ENCODE measurements at regions not wholly inside any gene's neighbourhood (a gene's known extent, or its start where the extent isn't known, plus 50 kb on each side); places are given as distances from the start of the nearest gene placed in this dataset.
"Not testable (repeated sequence)": the region's sequence is repeated elsewhere in the genome, so short reads cannot be mapped to it uniquely, and the experiment has no call there.

DNA sequence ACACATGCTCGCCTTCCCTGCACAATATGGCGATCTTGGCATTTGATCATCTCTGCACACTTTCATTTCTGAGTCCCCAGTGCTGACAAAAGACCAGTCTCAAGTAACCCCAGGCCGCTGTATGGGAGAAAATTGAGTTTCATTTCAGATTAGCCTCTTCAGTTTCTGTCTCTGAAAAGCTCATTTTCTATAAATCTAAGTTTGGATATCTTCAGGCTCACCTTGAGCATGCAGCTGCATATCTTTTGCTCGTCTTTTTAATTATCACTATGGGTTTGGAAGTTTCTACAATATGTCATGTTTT, 169.1 kb upstream of the MAST4 start:
- DNase-seq = no peak
- CTCF ChIA-PET = no interaction called here
- H3K9me3 Mint-ChIP-seq = no peaks in the 10 kb centered on the region
- peaks cover 4% of the 10 kb centered on the region for H3K27me3 Mint-ChIP-seq
- H3K4me3 Mint-ChIP-seq = no peak overlapping the region
- H3K27ac Mint-ChIP-seq = no peak overlapping the region
- H3K4me1 Mint-ChIP-seq = no peaks in the 10 kb centered on the region
- H3K36me3 Mint-ChIP-seq = no peaks in the 10 kb centered on the region

DNA sequence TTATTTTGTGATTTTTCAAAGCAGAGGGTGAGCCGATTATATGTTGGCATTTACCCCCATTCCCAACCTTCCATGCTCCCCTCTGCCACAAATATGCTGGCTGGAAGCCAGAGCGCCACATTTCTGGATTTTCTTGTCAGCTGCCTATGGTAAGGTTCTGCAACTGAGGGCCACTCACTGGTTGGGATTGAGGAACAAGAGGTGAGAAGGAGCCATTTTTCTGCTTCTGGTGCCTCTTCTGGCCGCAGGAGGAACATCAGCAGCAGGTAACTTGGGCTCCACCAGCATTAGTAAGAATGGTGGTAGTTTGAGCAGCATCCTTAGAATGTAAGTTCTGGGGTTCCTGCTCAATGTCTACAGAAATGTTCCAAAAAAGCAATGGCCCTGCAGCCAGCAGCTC, 159.5 kb upstream of the MAST4 start:
- Mint-ChIP-seq H3K27me3 (no peaks in the 10 kb centered on the region), H3K36me3 (no peaks in the 10 kb centered on the region)
- CTCF ChIA-PET = no interaction called here

DNA sequence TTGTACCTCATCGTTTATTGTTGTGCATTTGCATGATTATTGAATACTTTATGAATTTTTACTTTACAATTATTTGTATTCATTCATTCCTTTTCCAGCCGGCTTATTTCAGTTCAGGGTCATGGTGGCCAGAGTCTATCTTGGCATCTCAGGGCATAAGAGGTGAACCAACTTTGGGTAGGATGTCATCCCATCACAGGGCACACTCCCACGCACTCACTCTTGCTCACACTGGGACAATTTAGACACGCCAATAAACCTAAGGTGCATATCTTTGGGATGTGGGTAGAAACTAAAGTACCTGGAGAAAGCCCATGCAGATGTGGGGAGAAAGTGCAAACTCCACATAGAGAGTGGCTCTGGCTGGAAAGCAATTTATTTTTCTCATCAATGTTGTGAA, 158.1 kb upstream of the MAST4 start:
- Mint-ChIP-seq H3K27me3 (no peaks in the 10 kb centered on the region), H3K4me1 (no peaks in the 10 kb centered on the region), H3K9me3 (no peaks in the 10 kb centered on the region), H3K36me3 (no peaks in the 10 kb centered on the region), H3K27ac (no peak overlapping the region), H3K4me3 (no peak overlapping the region)
- DNase-seq = no peak
- CTCF ChIA-PET = no interaction called here

More for the DNA sequence above, 159.5 kb upstream of the MAST4 start:
- H3K9me3 Mint-ChIP-seq = no peaks in the 10 kb centered on the region
- no peaks in the 10 kb centered on the region for H3K4me1 Mint-ChIP-seq
- no peak overlapping the region for H3K27ac Mint-ChIP-seq
- no peak for DNase-seq
- no peak overlapping the region for H3K4me3 Mint-ChIP-seq

DNA sequence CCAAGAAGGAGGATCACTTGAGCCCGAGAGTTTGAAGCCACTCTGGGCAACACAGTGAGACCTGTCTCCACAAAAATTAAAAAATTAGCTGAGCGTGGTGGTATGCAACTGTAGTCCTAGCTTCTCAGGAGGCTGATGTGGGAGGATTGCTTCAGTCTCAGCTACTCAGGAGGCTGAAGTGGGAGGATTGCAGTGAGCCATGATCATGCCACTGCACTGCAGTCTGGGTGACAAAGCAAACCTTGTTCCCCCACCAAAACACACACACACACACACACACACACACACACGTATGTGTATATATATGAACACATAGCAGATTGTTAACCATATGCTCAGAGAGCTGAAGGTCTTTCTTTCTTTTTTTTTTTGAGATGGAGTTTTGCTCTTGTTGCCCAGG, 157.5 kb upstream of the MAST4 start:
- CTCF ChIA-PET = no interaction called here
- H3K4me1 Mint-ChIP-seq = no peaks in the 10 kb centered on the region

DNA sequence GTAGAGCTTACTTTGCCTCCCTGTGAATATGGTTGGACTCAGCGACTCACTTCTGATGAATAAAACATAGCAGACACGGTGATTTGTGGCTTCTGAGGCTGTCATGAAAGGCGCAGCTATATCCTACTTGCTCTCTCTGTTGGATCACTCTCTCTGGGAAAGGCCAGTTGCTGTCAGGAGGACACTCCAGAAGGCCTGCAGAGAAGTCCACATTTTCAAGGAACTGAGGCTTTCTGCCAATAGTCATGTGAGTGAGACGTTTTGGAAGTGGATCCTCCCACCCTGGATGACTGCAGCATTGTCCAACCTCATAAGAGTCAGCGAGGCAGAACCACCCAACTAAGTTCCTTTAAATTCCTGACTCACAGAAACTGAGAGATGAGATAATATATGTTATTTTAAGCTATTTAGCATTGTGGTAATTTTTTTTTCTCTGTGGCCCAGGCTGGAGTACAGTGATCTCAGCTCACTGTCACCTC, 156.0 kb upstream of the MAST4 start:
- Mint-ChIP-seq H3K9me3 (no peaks in the 10 kb centered on the region), H3K27ac (no peak overlapping the region), H3K27me3 (no peaks in the 10 kb centered on the region), H3K36me3 (no peaks in the 10 kb centered on the region), H3K4me1 (no peaks in the 10 kb centered on the region), H3K4me3 (no peak overlapping the region)
- DNase-seq = no peak
- CTCF ChIA-PET = no interaction called here

More for the DNA sequence above, 157.5 kb upstream of the MAST4 start:
- Mint-ChIP-seq H3K9me3 (no peaks in the 10 kb centered on the region), H3K4me3 (no peak overlapping the region), H3K27me3 (no peaks in the 10 kb centered on the region), H3K36me3 (no peaks in the 10 kb centered on the region), H3K27ac (no peak overlapping the region)
- DNase-seq = no peak

DNA sequence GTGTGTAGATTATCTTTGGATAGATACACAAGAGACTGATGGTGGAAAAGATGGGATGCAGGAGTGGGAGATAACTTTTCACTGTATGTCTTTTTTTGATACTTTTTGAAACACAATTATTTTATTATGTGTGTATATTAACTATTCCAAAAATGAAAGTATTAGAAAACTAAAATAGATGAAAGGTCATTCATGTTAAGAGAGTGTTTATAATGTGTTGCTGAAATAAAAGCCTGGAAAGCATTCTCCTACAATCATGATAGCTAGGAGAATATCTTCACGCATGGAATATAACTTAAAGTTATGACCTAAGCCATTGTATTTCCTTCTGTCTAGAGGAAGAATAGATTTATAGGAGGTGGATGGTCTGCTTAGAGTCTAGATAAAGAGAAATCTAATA, 154.8 kb upstream of the MAST4 start:
- no peak for DNase-seq
- Mint-ChIP-seq H3K36me3 (no peaks in the 10 kb centered on the region), H3K27ac (no peak overlapping the region), H3K4me1 (no peaks in the 10 kb centered on the region), H3K9me3 (no peaks in the 10 kb centered on the region), H3K4me3 (no peak overlapping the region), H3K27me3 (no peaks in the 10 kb centered on the region)
- CTCF ChIA-PET = no interaction called here

DNA sequence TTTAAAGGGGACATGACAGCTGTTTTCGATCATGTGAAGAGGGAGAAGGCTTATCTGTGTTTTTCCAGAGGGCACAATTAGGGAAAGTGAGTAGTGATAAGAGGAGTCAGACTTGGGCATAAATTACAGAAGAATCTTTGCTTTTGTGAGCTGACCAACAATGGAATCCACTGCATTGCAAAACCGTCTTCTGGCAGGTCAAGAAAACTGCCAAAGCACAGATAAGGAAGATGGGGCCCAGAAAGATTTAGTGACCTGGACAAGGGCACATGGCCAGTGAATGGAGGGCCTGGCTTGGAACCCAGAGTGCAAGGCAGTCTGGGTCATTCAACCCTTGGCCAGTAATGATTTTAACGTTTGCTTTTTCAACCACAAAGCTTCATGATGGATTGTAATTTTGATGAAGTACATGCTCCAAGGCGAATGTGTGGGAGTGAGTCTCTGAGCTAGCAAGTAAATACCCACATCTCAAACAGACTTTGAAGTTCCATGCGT, 153.2 kb upstream of the MAST4 start:
- H3K4me1 Mint-ChIP-seq = no peaks in the 10 kb centered on the region
- H3K36me3 Mint-ChIP-seq = no peaks in the 10 kb centered on the region
- CTCF ChIA-PET = no interaction called here
- H3K4me3 Mint-ChIP-seq = no peak overlapping the region
- DNase-seq = no peak
- no peak overlapping the region for H3K27ac Mint-ChIP-seq
- no peaks in the 10 kb centered on the region for H3K27me3 Mint-ChIP-seq
- peaks cover 2% of the 10 kb centered on the region for H3K9me3 Mint-ChIP-seq

DNA sequence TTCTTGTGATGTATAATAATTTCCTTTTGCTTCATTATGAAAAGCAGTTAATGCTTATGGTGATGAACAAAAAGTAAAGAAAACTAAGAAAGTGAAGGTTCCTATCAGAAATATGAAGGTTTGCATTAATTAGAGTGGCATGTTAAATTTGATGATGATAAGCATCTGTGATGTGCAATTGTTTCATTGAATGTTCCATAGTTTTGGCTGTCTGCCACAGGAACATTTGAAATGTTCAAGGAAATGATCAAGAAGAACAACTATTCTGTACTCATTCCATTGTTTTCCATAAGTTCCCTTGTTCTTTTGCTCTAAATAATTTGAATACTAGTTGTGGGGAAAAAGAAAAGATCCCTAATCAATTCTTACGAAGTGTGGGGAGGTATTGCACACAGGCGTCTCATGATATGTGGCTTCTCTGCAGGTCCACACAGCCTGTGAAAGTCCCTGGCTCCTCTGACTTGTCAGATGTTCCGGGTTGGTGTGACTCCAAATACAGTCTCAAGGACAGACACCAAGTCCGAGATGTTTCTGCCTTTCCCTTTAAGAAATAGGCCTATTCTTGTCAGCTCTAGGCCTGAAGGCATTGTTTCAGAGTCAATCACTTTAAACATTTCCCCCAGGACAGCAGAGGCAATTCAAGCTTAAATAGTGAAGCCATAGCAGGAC, 152.6 kb upstream of the MAST4 start:
- CTCF ChIA-PET = no interaction called here
- Mint-ChIP-seq H3K36me3 (no peaks in the 10 kb centered on the region), H3K4me1 (no peaks in the 10 kb centered on the region)

DNA sequence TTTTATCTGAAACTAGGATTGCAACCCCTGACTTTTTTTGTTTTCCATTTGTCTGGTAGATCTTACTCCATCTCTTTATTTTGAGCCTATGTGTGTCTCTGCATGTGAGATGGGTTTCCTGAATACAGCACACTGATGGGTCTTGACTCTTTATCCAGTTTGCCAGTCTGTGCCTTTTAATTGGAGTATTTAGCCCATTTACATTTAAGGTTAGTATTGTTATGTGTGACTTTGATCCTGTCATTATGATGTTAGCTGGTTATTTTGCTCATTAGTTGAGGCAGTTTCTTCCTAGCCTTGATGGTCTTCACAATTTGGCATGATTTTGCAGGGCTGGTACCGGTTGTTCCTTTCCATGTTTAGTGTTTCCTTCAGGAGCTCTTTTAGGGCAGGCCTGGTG, 148.1 kb upstream of the MAST4 start:
- CTCF ChIA-PET, H3K4me3 Mint-ChIP-seq, H3K27ac Mint-ChIP-seq, H3K27me3 Mint-ChIP-seq, H3K4me1 Mint-ChIP-seq, H3K36me3 Mint-ChIP-seq, DNase-seq: not testable (repeated sequence)
- peaks cover 11% of the 10 kb centered on the region for H3K9me3 Mint-ChIP-seq

More for the DNA sequence above, 152.6 kb upstream of the MAST4 start:
- Mint-ChIP-seq H3K4me3 (no peak overlapping the region), H3K27ac (no peak overlapping the region), H3K27me3 (no peaks in the 10 kb centered on the region), H3K9me3 (peaks cover 4% of the 10 kb centered on the region)
- no peak for DNase-seq

DNA sequence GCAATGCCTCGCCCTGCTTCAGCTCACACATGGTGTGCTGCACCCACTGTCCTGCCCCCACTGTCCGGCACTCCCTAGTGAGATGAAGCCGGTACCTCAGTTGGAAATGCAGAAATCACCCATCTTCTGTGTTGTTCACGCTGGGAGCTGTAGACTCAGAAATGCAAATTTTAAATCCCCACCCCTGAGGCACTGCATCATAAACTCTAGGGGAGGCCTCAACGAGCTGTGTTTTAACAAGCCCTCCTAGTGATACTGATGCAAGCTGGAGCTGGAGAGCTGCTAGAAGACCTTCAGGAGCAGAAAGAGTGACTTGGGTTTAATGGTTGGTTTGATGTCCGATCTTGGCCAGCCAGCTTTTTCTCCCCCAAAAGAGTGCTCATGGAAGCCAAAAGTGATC, 146.0 kb upstream of the MAST4 start:
- no peaks in the 10 kb centered on the region for H3K4me1 Mint-ChIP-seq
- no peaks in the 10 kb centered on the region for H3K27me3 Mint-ChIP-seq

DNA sequence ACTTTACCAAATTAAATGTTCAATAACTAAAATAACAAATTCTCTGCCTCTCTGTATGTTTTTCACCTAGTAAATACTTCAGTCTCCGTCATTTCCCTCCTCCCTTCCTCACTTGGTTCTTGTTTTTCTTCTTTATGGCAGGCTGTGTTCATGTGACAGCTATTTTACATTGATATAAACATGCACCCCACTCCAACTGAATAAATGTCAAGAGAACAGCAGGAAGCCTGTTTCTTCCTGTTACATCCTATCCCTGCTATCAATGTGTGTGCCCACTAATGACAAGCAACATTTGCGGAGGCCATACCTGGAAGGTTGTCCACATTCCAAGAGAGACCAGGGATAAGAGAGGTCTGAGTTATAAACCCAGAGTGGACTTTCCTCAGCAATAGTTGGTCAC, 145.2 kb upstream of the MAST4 start:
- Mint-ChIP-seq H3K4me3 (no peak overlapping the region), H3K27me3 (no peaks in the 10 kb centered on the region)

More for the DNA sequence above, 146.0 kb upstream of the MAST4 start:
- Mint-ChIP-seq H3K27ac (no peak overlapping the region), H3K4me3 (no peak overlapping the region), H3K9me3 (peaks cover 11% of the 10 kb centered on the region), H3K36me3 (no peaks in the 10 kb centered on the region)
- no peak for DNase-seq
- CTCF ChIA-PET = no interaction called here

DNA sequence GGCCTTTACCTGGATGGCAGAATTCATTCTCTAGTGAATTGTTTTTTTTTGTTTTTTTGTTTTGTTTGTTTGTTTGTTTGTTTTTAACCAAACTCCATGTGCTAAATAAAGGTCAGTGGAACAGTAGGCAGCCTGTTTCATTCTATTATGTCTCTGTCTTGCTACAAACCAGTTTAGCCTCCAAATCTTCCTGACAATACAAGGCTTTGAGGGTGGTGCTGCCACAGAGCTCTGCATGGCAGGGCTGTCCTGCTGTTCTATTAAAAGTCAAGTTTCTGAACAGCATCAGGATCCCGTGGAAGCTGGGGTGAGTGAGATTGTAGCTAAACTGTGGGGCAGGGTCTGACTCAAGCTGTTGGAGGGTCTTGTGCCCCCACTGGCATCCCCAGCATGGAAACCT, 144.1 kb upstream of the MAST4 start:
- CTCF ChIA-PET = no interaction called here

More for the DNA sequence above, 145.2 kb upstream of the MAST4 start:
- Mint-ChIP-seq H3K36me3 (no peaks in the 10 kb centered on the region), H3K4me1 (no peaks in the 10 kb centered on the region), H3K9me3 (peaks cover 11% of the 10 kb centered on the region), H3K27ac (no peak overlapping the region)
- CTCF ChIA-PET = no interaction called here
- no peak for DNase-seq

DNA sequence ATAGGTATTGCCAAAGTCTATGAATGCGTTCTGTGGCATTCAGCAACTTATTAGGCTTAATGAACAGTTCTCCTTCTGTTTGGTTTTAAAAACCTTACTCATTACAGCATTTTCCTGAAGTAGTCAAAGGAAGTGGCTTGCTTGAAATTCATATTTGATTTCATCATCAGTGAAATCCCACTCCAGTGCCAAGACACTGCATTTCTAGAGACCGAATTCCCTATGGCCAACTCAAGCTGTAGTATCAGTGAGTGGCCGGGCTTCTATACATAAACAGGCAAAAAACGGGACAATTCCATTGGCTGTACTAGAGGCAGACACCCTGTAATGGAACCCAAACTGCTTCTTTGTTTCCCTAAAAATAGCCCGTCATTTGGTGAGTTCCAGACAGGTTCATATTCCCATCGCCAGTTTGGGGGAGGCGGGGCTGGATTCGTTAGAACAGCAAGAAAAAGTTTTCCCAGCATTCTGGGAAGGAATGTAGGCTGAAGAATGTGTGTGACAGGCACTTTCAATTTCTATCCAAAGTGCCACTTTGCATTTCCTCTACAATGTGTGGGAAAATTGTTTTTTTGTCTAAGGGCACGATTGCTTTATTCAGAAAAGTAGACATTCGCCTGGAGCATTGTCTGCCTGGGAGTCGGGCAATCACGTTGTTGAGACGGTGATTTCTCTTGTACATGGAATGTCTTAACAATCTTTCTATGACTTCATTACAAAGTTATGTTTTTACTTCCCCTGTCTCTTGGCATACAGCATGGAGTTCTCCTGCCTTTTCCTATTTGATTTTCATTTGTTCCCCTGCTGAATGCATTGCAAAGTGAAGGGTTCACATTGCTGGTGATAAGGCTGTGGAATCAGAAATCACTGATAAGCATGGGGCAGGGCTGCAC, 141.8 kb upstream of the MAST4 start:
- CTCF ChIA-PET = no interaction called here
- no peaks in the 10 kb centered on the region for H3K27me3 Mint-ChIP-seq

More for the DNA sequence above, 144.1 kb upstream of the MAST4 start:
- Mint-ChIP-seq H3K36me3 (no peaks in the 10 kb centered on the region), H3K9me3 (peaks cover 11% of the 10 kb centered on the region), H3K27ac (no peak overlapping the region), H3K4me3 (no peak overlapping the region), H3K27me3 (no peaks in the 10 kb centered on the region), H3K4me1 (no peaks in the 10 kb centered on the region)
- DNase-seq = no peak

DNA sequence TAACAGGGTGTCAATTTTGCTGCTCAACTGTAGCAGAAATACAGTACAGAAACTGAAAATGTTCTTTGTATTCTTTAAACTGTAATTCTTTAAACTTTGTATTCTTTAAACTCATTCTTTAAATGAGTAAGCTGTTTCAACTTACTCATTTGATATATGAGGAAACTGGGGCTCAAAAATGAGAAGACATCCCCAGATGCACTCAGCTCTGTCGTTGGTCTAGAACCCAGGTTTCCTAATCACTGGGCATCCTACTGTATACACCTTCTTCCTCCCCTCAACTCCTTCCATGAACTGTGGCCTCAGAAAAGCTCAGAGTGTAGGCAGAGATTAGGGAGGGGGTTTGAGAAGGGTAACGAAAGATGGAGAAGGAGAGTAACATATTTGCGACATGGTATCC, 136.5 kb upstream of the MAST4 start:
- Mint-ChIP-seq H3K27me3 (no peaks in the 10 kb centered on the region), H3K36me3 (no peaks in the 10 kb centered on the region), H3K9me3 (no peaks in the 10 kb centered on the region), H3K4me1 (no peaks in the 10 kb centered on the region), H3K27ac (no peak overlapping the region), H3K4me3 (no peak overlapping the region)
- DNase-seq = no peak
- CTCF ChIA-PET = no interaction called here

More for the DNA sequence above, 141.8 kb upstream of the MAST4 start:
- DNase-seq = no peak
- Mint-ChIP-seq H3K4me1 (no peaks in the 10 kb centered on the region), H3K4me3 (no peak overlapping the region), H3K36me3 (no peaks in the 10 kb centered on the region), H3K9me3 (peaks cover 3% of the 10 kb centered on the region), H3K27ac (no peak overlapping the region)

DNA sequence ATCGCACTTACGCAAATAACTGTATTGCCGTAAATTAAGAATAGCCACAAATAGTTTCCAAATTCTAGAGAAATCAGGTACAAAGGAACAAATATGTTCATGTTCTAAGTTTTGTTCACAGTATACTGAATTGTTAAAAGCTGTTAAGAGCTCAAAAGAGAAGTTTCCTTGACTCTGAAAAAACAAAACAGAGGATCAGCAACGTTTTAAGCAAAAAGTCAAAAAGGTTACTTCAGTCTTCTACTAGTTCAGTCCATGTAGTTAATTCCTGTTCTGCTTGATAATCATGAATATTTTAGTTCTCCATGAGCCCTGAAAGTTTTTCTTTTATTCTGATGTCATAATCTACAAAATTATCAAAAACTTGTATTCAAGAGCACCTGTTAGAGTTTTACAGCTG, 128.6 kb upstream of the MAST4 start:
- H3K36me3 Mint-ChIP-seq = no peaks in the 10 kb centered on the region

More for the DNA sequence above, 128.6 kb upstream of the MAST4 start:
- CTCF ChIA-PET = no interaction called here
- DNase-seq = no peak
- no peak overlapping the region for H3K27ac Mint-ChIP-seq
- H3K9me3 Mint-ChIP-seq = peaks cover 14% of the 10 kb centered on the region
- H3K27me3 Mint-ChIP-seq = peaks cover 3% of the 10 kb centered on the region
- H3K4me3 Mint-ChIP-seq = no peak overlapping the region
- H3K4me1 Mint-ChIP-seq = no peaks in the 10 kb centered on the region

All from activated naive CD4-positive, alpha-beta T cell treated with anti-CD3 and anti-CD28 coated beads, Interleukin-2, amount 10 ng/mL, durations not matched to agents 7 days and 5 days (primary cell).